GM12864 (cell line): ENCODE measurements at regions not wholly inside any gene's neighbourhood (a gene's known extent, or its start where the extent isn't known, plus 50 kb on each side); places are given as distances from the start of the nearest gene placed in this dataset.

Experiments
- DNase-seq: peaks from one replicate; pipeline ENCODE4 v3.0.0-alpha.2; 2011; ENCODE audit warnings: low read depth
- H3K4me3 ChIP-seq: 2 replicates; pipeline ENCODE4 v1.5.1; 2011; ENCODE audit warnings: mild to moderate bottlenecking, low read depth, low read length, control low read depth
- TF ChIP-seq, protein P1 (sequence below): IDR thresholded peaks from 2 replicates; pipeline ENCODE4 v1.5.1; 2011; ENCODE audit warnings: low read depth, mild to moderate bottlenecking, moderate library complexity, low read length, control low read depth, inconsistent platforms; ENCODE audit errors: missing control alignments

DNA sequence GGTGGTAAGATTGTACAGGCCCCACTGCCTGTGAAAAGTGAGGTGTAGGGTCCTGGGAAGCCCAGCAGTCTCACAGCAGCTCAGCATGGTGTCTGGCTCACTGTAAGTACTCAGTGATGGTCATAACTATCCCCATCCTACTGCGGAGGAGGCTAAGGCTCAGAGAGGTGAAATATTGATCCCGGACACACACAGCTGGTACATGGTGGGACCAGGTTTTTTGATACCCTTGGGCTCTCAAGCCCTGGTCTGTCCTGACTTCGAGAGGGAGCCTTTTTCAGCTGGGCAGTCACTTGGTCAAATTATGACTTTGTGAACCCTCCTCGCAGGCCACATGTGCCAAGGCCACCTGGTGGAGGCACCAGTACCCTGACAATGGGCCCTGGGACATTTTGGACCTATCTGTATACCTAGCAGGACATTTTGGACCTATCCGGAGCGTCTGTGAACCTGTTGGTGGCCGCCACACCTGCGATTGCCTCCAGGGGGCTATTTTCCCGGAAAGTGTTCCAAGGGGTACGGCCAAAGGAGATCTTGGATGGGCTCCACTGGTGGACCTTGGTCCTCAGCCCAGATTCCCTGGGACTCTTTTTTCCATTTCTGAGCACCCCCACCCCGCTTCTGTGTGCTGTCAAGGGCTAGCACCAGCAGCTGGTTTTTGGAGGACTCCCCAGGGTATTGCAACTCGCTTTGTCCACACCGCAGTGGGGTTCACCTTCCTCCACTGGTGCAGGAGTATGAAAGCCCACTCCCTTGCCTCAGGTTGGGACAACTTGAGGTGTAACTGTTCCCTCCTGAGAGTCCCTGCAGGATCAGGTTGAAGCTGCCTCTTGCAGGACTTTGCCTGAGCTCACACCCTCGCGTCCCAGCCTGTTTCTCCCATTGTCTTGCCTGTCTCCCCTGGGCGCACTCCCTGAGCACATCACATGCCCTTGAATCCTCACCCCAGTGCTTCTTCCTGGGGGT lies 83.6 kb upstream of the NKD1 start:
- H3K4me3 ChIP-seq, result no peak overlapping the region
- TF ChIP-seq, protein P1, sequence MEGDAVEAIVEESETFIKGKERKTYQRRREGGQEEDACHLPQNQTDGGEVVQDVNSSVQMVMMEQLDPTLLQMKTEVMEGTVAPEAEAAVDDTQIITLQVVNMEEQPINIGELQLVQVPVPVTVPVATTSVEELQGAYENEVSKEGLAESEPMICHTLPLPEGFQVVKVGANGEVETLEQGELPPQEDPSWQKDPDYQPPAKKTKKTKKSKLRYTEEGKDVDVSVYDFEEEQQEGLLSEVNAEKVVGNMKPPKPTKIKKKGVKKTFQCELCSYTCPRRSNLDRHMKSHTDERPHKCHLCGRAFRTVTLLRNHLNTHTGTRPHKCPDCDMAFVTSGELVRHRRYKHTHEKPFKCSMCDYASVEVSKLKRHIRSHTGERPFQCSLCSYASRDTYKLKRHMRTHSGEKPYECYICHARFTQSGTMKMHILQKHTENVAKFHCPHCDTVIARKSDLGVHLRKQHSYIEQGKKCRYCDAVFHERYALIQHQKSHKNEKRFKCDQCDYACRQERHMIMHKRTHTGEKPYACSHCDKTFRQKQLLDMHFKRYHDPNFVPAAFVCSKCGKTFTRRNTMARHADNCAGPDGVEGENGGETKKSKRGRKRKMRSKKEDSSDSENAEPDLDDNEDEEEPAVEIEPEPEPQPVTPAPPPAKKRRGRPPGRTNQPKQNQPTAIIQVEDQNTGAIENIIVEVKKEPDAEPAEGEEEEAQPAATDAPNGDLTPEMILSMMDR, result peak; percentile 28
- DNase-seq, result no peak

DNA sequence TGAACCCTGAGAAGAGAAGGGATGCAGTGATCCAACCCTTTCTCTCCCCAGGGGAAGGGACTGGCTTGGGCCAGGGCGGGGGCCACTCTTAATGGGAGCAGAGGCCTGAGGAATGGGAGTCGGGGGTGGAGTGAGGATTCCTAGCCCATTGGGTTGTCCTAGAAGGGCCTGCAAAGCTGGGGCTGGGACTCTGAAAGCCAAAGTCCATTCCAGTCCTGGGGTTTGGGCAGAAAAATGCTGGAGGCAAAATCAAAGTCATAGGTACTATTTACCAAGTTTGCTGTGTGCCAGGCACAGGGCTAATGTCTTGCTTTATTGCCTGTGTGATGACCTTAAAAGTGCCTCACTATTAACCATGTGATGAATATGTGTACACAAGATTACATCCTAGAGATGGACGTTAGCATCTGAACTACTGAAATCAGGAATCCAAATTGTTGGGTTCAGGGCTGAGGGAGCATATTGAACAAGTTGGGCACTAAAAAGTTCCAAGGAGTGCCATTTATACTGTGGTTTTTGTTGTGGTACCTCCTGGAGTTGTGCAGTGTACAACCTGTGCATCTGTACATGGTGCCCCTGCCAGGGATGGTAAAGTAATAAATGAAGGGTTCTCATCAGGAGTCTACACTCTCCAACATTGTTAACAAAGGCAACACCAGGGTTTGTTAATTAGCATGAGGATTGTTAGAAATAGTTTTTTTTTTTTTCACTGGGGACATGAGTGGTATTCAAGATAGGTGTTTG lies 84.4 kb upstream of the NKD1 start:
- DNase-seq, result no peak
- TF ChIP-seq, protein P1, result no peak
- no peak overlapping the region for H3K4me3 ChIP-seq

DNA sequence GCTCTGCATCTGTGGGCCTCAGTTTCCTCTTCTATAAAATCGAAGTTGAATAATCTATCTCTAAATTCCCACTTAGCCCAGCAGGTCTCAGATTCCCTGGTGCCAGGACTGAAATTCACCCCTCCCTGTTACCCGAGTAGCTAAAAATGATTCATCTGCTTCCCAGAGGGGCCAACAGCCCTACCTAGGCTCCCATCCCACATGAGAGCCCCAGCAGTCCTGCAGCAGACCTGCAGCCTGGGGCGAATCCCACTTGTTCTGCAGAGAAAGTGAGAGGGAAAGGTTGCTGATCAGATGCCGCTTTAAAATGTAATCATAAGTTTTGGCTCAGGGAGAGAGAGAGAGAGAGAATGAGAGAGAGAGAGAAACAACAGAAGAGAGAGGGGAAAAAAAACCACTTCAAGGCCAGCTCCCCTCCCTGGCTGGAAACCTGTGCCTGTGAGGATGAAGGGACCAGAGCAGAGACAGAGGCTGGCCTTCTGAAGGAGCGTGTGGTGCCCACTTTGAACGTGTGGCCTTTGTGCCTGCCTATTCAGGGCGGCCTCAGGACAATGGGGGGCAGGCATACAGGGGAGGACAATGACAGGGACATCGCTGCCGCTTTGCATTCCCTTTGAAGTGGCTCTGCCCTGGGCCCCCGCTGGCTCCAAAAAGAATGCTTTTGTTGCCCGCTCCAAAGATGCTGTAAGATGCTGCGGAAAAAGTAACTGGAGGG lies 85.2 kb upstream of the NKD1 start:
- DNase-seq, result no peak
- no peak overlapping the region for H3K4me3 ChIP-seq
- TF ChIP-seq, protein P1, result no peak

DNA sequence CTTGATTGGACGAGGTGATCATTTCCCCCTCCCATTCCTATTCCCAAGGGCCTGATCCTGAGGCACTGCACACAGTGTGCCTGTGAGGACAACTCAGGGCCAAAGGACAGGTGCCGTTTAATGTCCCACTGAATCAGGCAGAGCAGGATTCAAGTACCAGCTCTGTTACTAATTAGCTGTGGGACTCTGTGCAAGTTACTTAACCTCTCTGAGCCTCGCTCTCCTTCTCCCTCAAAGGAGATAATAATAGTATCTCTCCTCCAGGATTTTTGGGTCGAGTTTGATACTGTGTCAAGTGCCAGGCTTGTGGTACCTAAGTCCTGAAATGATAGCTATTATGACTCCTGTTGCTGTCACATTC lies 86.8 kb upstream of the NKD1 start:
- TF ChIP-seq, protein P1, result no peak
- no peak overlapping the region for H3K4me3 ChIP-seq
- no peak for DNase-seq

DNA sequence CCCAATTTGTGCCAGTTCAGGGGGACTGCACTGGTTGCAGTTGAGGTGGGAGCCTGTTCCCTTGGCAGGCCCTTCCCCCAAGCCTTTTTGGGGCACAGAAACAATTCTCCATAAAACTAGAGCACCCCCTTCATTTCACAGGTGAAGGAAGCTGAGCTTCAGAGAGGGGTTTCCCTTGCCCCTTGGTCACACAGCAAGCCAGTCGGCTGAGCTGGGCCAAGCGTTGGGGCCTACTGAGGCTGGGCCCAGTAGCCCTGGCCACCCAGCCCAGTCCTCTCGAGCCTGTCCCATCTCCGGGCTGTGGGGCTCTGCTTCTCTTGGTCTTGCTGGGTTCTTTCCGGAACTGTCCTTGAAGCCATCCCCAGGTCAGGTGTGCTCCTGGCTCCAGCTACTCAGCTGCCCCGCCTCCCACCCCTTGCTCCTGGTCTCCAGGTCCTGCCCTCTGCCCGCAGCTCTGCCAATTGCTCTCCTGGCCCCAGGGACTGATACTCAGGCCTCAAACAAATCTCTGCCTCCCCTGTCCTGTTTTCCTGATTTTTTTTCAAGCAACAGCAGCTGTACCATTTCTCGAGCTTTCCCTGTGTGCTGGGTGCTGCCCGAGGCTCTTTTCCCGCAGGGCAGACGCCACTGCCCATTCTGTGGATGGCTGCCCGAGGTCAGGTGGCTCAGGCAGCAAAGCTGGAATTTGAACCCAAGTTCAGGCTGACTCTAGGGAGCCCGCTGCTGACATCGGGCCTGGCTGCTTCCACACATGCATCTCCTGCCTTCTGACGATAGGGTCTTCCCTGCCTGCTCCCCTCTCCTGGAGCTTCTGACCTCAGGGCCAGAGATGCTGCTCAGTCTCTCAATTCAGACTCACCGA lies 87.4 kb upstream of the NKD1 start:
- no peak for DNase-seq
- H3K4me3 ChIP-seq, result no peak overlapping the region
- TF ChIP-seq, protein P1, result no peak

DNA sequence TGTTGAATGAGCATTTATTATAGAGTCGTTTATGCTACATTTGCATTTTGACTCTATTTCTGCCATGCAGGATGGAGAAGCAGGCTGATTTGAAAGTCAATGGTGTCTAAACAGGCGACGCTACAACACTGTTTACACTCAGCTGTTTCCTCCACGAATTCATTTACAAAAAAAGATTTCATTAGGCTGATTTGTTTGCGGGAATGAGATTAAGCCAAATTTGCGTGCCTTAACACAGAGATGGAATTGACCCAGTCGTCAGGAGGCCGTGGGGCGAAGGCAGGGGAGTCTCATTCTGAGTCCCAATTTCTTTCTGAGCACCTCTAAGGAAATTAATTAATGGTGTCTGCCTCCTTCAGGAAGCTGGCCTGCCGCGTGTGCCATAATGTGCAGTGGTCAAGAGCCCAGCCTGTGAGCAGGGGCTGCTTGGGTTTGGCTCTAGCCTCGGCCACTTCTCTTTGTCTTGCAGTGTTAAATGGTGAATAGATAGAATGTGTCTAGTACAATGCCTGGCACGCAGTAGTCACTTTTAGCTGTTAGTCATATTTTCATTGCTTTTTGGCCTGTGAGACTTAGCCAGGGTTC lies 88.6 kb upstream of the NKD1 start:
- H3K4me3 ChIP-seq, result no peak overlapping the region
- TF ChIP-seq, protein P1, result no peak
- no peak for DNase-seq
